DMS 273 (cell line): ENCODE measurements at regions not wholly inside any gene's neighbourhood (a gene's known extent, or its start where the extent isn't known, plus 50 kb on each side); places are given as distances from the start of the nearest gene placed in this dataset.

Experiments used
- DNase-seq: peaks from one replicate; lab custom pipeline; 2025; ENCODE audit not compliant: unreplicated experiment; lab: John Stamatoyannopoulos, UW

DNA sequence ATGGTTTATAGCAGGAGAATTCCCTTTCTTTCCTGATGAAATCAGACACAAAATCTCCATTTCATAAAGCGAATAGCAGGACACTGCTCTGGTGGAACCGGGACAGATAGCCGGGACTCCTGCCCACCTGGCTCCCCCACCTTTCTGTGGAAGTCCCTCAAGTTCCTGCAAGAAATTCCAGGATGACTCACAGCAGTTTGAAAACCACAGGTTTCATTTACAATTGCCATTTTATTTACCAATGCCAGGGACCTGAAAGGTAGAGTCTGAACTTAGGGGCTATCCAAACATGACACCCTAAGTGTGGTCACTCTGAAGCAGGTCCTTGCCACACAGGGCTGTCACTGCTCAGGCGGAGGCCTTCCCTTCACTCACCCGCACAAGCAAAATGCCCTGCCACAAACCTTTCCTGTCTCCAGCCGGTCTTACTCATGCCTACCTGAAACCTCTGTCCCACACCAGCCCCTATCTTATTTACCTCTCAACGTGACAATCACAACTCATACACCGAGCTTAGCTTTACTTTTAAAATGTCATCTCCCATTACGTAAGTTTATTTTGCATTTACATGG lies 63.3 kb upstream of the TAF1L start:
- no peak for DNase-seq

DNA sequence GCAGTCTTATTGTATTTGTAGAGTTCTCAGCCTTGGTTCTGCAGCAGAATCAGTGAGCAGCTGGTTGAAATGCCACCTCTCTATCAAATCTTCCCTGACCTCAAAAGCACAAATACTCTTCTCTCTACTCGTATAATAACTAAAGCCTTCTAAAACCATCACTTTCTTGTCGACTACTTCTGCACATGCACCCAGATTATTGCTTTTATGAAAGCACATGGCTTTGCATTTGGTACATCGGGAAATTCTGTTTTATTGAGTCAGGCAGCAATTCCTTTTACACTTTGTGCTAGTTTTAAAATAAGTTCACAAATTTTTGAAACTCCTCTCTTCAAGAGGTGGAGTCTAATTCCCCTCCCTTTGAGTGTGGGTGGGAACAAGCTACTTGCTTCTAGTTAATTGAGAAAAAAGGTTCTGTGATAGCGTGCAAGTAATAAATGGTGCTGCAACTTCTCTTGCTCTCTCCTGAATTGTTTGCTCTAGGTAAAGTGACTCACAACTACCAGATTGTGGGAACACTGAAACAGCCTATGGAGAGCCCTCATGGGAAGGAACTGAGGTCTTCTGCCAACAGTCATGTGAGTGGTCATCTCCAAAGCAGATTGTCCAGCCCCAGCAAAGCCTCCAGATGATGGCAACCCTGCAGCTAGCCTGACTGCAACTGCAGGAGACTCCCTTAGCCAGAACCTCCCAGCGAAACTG lies 66.0 kb upstream of the TAF1L start:
- DNase-seq: no peak

DNA sequence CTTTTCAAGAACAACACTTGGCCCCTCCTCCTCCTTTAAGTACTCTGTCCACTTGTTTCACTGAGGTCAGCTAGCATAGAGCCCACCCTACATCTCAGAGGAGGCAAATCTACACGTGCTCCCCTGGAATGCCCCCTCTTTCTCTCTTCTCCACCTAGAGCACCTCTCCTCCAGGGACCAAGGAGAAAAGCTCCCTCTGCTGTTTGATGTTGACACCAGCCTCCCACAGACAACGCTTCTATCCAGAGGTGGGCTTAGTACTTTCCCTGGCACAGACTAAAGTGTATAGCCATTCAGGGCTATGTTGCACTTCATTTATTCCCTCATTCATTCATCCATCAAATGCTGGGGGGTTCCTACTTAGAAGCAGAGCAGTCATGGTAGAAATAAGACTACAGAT lies 68.2 kb upstream of the TAF1L start:
- peak; percentile 17 for DNase-seq

DNA sequence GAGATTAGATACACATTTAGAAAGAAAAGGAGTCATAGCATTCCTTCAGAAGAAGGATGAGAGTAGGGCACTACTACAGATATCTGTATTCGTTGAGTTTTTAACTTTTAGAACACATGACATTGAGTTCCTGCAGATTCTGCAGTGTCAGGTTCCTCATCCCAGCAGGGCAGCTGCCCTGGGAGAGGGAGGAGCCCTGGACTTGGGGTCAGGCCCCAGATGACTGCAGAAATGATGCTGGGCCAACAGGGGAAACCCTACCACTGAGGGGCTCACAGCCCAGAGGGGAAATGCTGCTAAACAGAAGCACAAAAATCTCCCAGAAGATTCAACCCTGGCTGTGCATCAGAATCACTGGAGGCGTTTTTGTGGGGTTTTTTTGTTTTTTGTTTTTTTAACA lies 68.9 kb upstream of the TAF1L start:
- DNase-seq: no peak

DNA sequence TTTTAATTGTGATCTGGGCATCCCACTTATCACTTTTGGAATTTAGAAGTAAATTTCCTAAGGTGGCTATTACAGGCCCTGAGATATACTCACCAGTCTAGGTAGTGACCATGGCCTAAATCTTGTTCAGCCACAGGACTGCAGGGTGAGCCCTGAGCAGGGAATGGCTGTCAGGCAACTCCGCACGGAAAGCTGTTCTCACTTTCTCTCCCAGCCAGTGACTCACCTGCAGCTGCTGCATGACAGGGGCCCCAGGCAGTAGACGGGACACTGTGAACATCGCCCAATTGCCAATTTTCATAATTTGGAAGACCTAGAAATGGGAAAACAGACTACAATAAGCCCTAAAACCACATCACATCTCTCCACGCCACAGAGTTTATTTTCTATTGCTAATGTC lies 69.6 kb upstream of the TAF1L start:
- no peak for DNase-seq

DNA sequence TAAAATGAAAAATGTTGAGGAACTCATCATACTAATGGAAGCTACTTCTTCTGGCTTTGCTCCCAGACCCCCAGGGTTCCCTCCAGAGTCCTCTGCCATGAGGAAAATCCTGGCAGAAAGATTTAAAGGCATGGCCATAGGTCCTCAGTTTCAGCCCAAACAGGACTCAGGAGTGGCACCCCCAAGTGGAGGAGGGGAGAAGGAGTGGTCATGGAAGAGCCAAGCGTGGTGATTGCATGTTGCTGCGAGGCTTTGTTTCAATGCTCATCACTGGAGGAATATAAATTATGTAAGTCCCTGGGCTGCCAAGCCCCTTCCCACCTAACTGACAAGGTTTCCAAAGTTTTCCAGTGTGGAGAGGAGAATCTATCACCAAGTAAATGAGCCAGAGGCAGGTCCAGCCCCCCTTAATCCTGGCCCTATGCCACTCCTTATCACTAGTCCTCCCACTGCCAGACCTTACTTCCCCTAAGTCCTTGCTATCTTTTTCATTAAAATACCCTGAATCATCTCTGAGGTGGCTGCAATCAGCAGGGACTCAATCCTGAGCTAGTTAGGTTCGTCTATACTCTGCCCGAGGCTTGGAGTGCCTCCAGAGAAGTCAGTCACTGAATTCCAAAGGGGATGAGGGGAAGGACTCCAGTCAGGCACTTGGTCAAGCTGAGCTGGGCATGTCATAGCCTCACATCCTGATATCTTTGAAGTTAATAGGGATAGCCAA lies 70.7 kb upstream of the TAF1L start:
- no peak for DNase-seq

DNA sequence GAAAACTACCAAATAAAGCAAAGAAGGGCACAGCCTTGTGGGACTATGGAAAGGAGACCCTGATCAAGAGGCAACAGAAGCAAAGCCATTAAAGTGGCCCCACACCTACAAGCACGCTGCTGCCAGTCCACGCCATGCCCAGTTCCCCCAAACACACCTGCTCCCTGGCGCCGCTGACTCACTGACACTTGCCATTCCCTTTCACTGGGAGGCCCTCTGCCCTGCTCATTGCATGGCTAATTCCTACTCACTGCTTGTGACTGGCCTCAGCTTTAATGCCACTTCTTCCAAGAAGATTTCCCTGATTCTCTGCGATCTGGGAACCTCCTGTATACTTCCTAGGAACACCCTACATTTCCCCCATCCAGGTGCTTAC lies 71.2 kb upstream of the TAF1L start:
- no peak for DNase-seq

DNA sequence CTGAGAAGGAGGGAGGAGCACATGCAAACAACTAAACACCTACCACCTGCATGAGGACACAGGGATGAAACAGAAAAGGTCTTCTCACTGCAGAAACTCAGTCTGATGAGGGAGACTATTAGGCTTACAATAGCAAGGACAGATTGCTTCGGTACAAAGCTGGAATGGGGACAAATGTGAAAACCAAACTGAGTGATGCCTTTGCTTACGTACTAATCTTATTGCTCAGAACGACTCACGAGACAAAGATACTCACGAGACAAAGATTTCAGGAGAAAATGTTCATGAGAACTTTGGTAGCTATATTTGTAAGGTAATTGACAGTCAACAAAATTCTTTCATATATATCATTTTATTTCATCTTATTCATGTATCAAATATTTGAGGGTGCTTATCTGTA lies 71.9 kb upstream of the TAF1L start:
- no peak for DNase-seq

DNA sequence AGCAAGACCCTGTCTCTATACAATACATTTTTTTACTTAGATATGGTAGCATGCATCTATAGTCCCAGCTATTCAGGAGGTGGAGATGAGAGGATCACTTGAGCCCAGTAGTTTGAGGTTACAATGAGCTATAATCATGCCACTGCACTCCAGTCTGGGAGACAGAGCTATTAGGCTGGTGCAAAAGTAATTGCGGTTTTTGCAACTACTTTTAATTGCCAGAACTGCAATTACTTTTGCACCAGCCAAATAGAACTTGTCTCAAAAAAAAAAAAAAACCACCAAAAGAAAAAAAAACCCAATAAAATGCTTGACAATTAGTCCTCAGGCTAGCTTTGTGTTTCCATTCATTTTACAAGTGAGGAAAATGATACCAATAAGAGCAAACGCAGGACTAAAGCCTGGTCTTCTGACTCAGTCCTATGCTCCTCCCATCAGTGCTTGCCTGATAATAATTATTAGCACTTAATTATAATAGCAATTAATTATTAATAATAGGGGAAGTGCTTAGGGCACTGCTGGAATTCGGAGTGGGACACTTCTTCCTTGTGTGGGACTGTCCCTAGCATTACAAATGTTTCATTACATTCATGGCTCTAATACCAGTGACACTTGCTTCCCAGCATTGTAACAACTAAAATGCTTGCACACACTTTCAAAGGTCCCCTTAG lies 73.1 kb upstream of the TAF1L start:
- DNase-seq: no peak

DNA sequence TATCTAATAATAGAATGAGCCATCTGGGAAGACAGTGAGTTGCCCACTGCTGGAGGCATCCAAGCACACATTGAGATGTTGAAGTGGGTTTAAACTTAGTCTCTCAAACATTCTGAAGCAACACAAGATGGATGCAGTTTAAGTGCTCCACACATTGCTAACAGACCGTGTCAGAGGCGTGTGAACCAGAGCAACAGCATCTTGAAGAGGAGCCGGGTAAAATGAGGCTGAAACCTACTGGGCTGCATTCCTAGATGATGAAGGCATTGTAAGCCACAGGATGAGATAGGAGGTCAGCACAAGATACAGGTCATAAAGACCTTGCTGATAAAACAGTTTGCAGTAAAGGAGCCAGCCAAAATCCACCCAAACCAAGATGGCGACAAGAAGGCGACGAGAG lies 73.5 kb upstream of the TMEM215 start:
- no peak for DNase-seq

DNA sequence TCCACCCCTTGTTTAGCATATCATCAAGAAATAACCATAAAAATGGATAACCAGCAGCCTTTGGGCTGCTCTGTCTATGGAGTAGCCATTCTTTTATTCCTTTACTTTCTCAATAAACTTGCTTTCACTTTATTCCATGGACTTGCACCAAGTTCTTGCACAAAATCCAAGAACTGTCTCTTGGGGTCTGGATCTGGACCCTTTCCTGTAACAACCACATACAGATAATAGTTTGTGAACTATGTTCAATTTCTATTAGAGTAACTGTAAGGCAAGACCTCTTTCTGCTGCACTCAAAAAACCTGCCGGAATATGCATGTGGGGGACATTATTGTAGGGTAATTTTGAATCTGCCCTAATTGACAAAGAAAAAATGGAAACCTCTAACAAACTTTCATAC lies 66.9 kb upstream of the TMEM215 start:
- no peak for DNase-seq

DNA sequence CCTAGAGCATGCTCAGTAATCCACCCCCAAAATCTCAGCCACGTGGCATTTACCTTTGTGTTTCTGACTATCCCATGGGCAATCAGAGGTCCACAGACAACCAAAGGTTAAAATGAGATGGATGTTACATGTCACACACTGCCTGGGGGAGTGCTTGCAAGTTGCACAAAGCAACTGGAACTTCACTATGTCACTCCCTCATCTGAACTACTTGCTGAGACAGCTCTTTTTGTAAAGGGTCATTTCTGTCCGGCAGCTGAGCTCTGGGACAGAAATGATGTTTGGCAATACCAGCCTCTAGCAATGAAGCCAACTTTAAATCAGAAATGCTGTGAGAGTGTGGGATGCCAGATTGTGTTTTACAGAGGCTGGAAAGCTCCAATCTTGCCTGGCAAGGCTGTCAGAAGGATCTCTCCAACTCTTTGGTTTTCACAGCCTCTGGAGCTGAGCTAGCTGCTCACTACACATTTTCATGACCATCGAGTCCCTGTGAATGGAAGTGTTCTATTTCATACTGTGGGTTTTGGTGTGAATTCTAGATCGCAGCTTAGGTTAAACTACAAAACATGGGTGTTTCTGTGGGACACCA lies 66.3 kb upstream of the TMEM215 start:
- no peak for DNase-seq

DNA sequence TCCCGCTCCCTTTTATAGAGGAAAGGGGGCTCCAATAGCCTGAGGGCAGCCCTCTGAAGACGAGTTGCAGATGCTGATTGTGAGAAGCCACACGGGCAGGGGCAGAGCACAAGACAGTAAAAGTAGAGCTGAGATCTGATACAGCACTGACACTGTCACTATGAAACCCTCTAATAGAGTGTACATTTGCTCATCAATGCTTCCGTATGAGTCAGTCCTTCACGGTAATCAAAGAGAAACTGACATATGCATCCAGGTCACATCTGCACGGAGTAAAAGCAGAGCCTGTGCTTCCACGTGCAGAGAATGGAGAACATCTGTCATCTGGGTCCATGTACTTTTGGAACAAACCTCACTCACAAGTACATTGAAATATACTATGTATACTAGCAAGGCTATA lies 60.6 kb upstream of the TMEM215 start:
- no peak for DNase-seq

DNA sequence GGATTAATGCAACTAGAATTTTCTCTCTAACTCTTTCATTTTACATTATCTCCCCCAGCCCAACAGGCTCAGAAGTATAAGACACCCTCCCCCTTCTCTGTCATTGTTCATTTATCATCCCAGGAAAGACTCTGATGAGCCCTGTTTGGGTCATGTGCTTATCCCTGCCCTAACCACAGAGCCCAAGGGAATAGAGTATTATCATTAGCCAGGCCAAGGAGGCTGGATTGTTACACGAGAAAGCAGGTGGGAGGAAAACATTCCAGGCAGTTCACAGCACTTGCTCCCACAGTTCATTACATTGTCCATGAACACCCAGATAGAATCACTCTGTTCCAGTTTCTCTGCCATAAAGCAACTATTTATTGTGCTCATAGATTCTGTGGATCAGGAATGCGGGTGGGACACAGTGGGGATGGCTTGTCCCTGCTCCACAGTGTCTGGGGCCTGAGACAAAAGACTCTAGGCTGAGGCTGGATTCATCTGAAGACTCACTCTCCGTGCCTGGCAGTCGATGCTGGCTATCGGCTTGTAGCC lies 59.5 kb upstream of the TMEM215 start:
- no peak for DNase-seq

DNA sequence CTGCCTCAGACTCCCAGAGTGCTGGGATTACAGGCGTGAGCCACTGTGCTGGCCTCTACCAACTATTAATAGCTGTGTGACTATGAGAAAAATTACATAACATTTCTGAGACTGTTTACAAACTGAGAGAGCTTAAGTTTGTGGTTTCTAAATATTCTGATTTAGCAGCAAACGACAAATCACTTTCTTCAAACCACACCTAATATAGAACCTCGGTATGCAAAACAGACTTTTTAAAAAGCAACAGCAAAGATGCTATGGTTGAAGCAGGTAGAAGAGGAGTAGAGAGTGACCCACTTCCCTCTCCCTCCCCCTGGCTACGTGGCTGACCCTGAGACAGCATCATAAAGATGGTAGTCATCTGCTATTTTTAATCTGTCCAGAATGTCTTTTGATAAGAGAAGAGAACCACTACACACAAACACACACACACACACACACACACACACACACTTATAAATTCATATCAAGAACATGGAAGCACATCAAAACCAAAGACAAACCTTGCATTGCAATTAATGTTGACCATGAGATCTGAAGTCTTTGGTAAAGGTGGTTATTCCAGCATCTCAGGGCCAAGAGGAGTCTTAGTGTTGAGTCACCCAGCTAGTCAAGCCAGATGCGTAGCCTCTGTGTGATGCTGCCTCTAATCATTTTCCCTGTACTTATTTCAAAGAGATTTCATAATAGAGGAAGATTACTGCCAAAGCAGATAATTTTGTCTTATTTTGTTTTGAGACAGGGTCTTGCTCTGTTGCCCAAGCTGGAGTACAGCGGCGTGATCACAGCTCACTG lies 58.1 kb upstream of the TMEM215 start:
- DNase-seq: no peak

DNA sequence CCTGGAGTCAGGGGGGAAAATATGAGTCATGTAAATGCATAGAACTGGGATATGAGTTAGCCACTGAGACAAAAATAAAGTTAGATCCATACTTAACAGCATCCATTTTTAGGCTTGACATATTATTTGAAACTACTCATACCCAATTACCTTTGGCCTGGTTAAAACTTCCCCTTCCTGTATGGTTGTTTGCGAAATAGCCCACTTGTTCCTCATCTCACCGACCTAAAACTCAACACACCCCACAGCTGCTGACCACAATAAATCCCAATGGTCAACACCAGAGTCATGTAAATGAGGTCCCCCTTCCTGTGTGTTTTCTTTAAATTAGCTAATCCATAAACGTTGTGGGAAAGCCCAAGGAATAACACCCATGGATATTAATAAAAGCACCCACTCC lies 55.2 kb upstream of the TMEM215 start:
- DNase-seq: no peak
